ENCODE measurements at regions not wholly inside any gene's neighbourhood (a gene's known extent, or its start where the extent isn't known, plus 50 kb on each side); places are given as distances from the start of the nearest gene placed in this dataset.

GRCh38 chr4:175326796-175327195 lies 408.6 kb downstream of the ADAM29 start:
- no peak for TF ChIP-seq CTCF (IDR thresholded peaks at IDR 0.05)
- TF ChIP-seq POLR2A (IDR thresholded peaks at IDR 0.05) = no peak

Data from adrenal gland (tissue), 5 donors.